ENCODE measurements at regions not wholly inside any gene's neighbourhood (a gene's known extent, or its start where the extent isn't known, plus 50 kb on each side); places are given as distances from the start of the nearest gene placed in this dataset.
"Not testable (repeated sequence)": the region's sequence is repeated elsewhere in the genome, so short reads cannot be mapped to it uniquely, and the experiment has no call there.

DNA sequence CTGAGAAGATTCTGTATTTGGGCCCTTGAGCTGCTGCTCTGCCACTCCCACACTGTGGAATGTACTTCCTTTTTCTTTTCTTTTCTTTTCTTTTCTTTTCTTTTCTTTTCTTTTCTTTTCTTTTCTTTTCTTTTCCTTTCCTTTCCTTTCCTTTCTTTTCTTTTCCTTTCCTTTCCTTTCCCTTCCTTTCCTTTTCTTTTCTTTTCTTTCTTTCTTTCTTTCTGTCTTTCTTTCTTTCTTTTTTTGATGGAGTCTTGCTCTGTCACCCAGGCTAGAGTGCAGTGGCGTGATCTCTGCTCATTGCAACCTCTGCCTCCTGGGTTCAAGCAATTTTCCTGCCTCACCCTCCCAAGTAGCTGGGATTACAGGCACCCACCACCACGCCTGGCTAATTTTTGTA lies 89.8 kb downstream of the DNAAF6 start:
- ATAC-seq; intact Hi-C loops (cut with micrococcal nuclease); DNase-seq: not testable (repeated sequence)

DNA sequence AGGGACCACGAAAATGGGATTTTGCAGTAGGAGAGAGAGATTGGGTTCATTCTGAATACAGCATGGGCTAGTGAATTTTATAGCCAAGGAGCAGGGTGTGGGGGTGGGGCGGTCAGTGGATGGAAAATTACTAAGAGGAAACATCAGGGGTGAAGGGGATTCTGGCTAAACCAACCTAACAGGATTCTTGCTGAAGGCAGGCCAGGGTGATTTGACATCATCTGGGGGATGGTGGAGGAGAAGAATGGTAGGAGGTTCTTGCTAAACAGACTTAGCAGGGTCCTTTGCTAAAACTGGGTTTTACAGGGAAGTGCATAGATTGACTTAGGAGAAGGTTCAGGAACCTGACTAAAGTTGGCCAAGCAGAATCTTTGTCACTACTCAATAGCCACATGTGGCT lies 91.9 kb downstream of the DNAAF6 start:
- no peak for ATAC-seq
- intact Hi-C loops (cut with micrococcal nuclease) = no loop called here
- no peak for DNase-seq

DNA sequence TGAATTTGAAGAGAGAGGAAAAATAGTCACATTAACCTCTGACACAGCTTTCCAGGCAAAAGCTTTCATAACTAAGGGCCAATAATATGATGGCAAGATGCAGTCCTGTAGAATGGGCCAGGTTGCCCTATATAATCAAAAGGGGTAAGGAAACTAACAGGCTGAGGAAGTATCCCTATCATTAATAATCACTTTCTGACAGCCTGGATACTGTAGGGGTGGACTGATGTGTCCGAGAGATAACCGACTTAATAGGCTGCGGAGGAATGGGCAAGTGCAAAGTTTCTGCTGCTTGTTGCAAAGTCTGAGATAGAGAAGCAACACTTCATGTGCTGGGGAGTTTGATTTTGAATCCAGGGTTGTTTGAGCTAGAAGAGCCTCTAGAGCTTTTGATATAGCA lies 94.8 kb downstream of the DNAAF6 start:
- ATAC-seq = no peak

DNA sequence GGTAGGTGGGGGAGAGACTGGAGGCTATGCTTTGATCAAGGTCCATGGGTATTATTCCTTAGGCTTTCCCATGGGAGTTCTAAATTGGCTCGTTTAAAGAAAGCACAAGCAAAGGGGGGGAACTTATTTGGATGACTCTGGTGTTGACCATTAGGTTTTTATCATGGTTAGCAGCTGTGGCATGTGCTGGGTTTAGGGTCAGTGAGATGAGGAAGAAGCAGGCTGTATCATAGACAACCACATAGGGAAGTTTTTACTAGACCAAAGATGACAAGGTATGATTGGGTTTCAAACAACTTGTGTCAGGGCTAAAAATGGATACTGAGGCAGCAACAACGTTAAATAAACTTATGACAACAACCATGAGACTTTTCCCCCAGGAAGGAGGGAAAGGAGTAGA lies 97.7 kb downstream of the DNAAF6 start:
- no peak for ATAC-seq
- intact Hi-C loops (cut with micrococcal nuclease) = no loop called here

More for the DNA sequence above, 94.8 kb downstream of the DNAAF6 start:
- no peak for DNase-seq
- intact Hi-C loops (cut with micrococcal nuclease) = no loop called here

DNA sequence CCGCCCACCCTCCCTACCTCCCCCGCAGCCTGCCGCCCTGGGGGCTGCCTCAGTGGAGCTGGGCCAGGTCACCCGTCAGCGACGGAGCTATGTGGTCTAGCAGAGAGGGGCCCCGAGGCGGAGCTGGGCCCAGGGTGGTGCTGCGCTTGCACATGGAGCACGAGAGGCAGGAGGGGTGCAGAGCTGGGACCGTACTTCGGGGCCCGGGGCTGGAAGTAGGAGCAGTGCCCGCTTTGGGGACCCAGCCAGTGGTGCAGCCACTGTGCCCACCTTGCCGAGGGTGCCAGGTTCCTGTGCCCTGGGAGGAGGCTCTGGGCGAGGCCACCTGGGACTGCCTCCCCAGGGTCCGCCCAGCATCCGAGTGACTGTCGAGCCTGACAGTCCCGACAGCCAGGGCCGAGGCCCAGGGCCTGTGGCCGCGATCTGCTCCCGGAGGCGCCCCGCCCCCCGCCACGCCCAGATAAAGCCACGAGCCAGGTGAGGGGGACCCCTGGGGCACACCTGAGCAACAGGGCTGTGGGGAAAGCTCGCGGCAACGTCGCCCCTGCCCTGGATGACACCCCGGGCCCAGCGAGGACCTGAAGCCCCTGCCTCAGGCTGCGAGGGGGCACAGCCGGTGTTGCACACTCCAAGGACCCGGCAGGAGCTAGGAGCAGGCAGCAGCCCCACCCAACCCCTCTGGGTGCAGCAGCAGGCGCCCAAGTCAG lies 117.5 kb downstream of the DNAAF6 start:
- no peak for DNase-seq
- intact Hi-C loops (cut with micrococcal nuclease) = no loop called here
- ATAC-seq = no peak

More for the DNA sequence above, 97.7 kb downstream of the DNAAF6 start:
- no peak for DNase-seq

DNA sequence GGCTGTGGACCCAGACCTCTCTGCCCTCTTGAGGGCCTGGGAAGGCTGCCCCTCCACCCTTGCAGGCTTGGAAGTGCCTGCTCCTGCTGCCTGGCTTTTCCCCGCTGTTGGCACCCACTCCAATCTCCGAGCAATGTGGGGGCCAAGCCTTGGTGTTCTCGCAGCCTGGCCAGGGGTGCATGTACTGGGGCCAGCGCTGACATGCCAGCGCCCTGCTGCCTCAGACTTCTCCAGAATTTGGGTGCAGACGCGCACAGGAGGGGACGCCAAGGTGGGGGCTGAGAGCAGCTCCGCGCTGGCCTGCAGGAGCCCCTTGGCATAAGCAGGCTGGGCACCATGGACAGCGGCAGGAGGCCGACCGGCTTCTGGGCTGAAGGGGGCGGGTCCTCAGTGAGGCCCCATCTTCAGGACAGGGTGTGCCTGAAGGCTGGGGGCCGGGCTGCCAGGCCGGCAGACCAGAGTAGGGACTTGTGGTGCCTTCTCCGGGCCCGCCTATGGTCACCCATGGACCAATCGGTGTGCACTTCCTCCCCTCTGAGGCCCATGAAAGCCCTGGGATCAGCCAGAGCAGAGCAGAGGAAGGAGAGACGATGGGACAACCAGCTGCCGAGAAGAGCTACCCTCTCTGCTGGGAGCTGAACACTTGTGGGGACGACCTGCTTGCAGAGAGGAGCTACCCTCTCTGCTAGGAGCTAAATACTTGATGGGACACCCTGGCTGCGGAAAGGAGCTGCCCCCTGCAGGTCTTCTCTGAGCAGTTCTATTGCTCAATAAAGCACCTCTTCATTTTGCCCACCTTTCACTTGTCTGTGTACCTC lies 118.3 kb downstream of the DNAAF6 start:
- peak; percentile 66 for ATAC-seq
- DNase-seq = peak; percentile 43
- intact Hi-C loops (cut with micrococcal nuclease) = no loop called here

DNA sequence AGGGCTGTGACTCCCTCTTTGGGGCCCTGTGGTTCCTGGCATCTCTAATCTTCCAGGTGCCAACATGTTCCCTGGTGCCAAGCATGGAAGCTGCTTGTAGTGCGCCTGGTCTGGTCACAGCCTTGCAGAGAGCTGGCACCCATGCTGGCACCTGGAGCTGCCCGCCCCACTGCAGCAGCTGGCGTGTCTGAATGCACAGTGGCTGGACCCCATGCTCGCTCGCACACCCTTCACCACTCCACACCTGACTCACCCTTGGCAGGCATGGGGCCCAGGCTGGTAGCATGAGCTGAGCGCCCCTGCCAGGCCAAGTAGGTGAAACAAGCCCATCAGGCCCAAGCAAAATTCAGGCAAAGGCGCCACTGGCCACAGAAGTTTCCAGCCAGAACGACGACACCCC lies 119.1 kb downstream of the DNAAF6 start:
- DNase-seq = no peak
- intact Hi-C loops (cut with micrococcal nuclease) = no loop called here
- no peak for ATAC-seq

DNA sequence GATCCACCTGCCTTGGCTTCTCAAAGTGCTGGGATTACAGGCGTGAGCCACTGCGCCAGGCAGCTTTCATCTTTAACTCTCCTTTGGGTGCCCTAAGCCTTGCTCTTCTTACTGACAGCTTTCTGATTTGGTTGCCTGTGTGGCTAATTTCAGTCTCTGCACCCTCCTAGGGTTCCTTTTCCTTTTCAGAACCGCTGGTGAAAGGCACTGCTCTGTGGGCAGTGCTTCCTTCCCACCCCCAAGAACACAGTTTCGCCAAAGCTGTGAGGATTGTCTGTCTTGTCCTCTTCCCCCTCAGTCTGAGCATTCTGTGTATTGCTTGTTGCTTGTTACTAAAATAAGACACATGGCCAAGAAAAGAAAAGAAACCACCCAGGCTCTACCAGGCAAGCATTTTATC lies 101.4 kb upstream of the FRMPD3 start:
- no peak for ATAC-seq
- intact Hi-C loops (cut with micrococcal nuclease) = no loop called here
- no peak for DNase-seq

DNA sequence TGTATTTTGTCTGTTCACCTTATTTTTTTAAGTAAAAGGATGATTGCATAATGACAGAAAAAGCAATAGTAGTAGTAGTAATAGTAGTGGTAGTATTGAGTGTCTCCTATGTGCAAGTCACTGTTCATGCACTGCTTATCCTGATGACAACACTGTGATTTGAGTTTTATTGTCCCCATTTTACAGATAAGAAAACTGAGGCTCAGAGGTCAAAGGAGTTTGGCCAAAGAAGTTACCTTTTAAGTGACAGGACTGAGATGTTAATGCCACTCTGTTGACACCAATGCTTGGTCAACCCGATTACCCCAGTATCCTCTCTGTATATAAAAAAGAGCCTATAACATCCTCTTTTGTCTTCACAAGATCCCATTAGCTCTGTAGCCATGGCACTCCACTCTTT lies 100.5 kb upstream of the FRMPD3 start:
- DNase-seq (no peak), ATAC-seq (no peak)
- intact Hi-C loops (cut with micrococcal nuclease) = no loop called here

DNA sequence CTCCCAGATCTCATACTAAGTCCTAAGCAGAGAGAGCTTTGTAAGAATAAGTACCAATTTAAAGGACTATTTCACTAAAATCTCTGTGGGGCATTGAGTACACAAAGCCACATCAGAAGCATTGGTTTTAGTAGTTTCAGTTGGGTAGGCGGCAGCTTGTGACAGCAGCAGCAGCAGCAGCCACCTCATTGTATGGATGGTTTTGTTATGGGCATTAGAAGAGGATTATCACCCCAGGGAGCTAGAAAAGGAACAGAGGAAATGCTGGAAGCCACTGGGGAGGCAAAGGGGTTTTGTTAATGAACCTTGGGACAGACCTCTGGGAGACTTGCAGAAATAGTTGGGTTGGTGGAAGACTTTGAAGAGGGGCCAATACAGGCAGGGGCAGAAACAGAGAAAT lies 93.9 kb upstream of the FRMPD3 start:
- no peak for ATAC-seq
- intact Hi-C loops (cut with micrococcal nuclease) = no loop called here
- DNase-seq = no peak

DNA sequence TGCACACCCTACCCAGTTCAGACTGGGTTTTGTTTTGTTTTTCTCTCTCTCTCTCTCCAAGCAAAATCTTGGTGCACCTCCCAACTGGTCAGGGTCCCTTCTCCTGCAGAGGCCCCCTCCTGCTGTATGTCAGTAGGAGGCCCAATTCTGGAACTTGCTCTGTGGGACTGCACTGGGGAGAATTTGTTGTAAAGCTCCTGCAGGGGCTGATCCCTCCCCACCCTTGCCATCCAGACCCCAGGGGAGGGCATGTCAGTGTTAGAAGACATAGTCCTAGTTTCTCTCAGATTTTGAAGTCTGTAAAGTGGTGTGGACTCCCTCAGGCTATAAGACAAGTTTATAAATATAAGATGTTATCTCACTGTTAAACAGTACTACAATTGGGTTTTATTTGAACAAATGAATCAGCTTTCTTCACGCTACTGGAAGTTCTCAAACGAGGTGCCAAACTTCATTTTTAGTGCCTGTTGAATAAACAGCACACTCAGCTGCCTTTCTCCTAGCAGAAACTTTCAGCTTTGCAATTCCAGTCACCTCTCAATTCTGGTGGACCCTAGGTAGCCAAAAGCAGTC lies 88.6 kb upstream of the FRMPD3 start:
- ATAC-seq = no peak
- intact Hi-C loops (cut with micrococcal nuclease) = no loop called here
- DNase-seq = no peak

DNA sequence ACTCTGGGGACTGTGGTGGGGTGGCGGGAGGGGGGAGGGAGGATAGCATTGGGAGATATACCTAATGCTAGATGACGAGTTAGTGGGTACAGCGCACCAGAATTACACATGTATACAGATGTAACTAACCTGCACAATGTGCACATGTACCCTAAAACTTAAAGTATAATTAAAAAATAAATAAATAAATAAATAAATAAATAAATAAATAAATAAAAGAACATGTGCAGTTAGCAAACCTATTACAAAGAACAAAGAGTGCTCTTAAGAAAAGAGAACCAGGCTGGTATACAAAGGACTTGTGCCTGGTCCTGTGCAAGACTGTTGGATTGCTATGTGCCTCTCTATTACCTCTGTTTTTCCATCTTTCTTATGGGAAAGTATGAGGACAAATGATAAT lies 79.3 kb upstream of the FRMPD3 start:
- DNase-seq; intact Hi-C loops (cut with micrococcal nuclease); ATAC-seq: not testable (repeated sequence)

DNA sequence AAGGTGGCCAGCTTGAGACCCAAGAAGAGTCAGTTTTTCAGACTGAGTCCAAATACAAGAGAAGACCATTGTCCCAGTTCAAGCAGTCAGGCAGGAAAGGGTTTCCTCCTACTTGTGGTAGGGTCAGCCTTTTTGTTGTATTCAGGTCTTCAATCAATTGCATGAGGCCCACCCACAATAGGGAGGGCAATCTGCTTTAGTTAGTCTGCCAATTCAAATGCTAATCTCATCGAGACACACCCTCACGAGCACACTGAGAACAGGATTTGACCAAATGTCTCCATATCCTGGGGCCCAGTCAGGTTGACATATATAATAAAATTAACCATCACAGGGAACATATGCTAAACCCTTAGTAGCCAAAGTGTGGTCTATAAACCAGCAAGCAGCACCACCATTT lies 75.3 kb upstream of the FRMPD3 start:
- no peak for ATAC-seq
- intact Hi-C loops (cut with micrococcal nuclease) = no loop called here
- no peak for DNase-seq

DNA sequence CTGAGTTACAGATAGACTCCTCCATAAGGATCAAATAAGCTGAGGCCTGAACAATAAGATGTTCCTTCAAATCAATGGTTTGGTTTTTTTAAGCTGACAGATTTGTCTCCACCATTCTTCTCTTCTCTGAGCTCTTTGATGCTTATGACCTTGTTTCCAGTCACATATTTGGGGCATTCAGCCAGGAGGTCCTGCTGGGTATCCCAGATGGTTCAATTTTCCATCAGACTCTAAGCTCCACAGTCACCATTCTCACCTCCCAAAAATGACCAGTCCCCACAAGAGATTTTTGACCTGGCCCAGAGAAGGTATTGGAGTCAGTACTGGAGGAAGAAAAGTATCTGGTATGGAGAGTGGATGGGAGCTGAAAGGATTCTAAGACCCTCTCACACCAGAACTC lies 74.6 kb upstream of the FRMPD3 start:
- intact Hi-C loops (cut with micrococcal nuclease) = no loop called here
- ATAC-seq (no peak), DNase-seq (no peak)

DNA sequence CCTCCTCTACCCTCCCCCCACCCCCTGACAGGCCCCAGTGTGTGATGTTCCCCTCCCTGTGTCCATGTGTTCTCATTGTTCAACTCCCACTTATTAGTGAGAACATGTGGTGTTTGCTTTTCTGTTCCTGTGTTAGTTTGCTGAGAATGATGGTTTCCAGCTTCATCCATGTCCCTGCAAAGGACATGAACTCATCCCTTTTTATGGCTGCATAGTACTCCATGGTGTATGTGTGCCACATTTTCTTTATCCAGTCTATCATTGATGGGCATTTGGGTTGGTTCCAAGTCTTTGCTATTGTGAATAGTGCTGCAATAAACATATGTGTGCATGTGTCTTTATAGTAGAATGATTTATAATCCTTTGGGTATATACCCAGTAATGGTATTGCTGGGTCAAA lies 73.3 kb upstream of the FRMPD3 start:
- DNase-seq; intact Hi-C loops (cut with micrococcal nuclease); ATAC-seq: not testable (repeated sequence)

DNA sequence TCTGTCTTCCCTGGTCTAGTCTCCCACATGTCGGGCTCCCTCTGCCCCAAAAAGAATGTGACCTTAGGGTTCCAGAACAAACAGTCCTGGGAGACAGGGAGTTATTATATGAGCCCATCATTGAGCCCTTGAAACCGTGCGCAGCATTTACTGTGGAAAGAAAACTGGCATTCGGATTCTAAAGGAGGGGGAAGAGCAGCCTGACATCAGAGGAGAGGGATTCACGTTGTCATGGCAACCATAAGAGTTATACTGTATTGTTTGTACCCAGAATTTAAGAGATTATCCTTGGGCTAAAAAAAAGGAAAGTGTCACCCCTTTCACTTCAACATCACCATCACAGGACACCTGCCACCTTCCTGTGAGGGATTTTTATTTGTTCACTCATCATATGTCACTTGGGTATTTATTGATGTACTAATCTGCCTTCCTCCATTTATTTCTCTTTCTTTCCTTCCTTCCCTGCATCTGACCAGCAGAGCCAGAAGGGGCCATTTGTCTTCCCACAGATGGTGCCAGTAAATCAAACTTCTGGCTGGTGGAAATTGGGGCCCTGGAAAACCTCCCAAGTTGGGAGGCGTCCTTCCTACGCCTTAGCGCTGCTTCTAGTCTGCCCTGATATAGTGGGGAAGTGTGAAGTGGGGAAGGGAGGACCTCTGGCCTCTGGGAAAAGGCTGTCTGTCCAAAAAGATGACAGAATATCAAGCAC lies 64.9 kb upstream of the FRMPD3 start:
- intact Hi-C loops (cut with micrococcal nuclease) = no loop called here
- ATAC-seq (no peak), DNase-seq (no peak)

DNA sequence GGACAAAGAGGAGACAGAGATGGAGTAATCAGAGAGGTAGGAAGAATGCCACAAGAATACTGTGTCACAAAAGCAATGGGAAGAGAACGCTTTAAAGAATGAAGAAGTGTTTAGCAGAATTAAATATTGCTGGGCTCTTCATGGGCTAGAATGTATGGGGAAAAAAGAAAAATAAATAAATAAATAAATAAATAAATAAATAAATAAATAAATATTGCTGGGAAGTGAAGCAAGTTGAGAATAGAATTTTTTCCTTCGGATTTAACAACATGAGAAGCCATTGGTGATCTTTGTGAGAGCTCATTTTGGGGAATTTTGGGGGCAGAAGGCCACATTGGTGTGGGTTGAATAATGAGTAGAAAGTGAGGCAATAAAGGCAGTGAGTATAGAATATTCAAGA lies 59.7 kb upstream of the FRMPD3 start:
- intact Hi-C loops (cut with micrococcal nuclease) = no loop called here
- ATAC-seq (no peak), DNase-seq (no peak)

DNA sequence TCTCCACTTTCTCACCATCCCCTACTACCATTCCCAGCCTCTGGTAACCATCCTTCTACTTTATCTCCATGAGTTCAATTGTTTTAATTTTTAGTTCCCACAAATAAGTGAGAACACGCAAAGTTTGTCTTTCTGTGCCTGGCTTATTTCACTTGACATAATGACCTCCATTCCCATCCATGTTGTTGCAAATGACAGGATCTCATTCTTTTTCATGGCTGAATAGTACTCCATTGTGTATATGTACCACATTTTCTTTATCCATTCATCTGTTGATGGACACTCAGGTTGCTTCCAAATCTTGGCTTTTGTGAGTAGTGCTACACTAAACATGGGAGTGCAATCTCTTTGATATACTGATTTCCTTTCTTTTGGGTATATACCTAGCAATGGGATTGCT lies 55.8 kb upstream of the FRMPD3 start:
- intact Hi-C loops (cut with micrococcal nuclease); ATAC-seq; DNase-seq: not testable (repeated sequence)

DNA sequence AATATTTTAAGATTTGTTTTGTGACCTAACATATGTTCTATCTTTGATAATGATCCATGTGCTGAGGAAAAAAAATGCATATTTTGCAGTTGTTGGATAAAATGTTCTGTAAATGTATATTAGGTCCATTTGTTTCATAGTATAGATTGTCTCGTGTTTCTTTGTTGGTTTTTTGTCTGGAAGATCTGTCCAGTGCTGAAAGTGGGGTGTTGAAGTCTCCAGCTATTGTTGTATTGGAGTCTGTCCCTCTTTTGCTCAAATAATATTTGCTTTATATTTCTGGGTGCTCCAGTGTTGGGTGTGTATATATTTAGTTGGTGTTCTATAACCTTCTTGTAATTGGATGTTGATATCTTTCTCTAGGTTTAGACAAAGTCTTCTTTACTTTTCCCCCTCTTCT lies 53.2 kb upstream of the FRMPD3 start:
- ATAC-seq (no peak), DNase-seq (no peak)
- intact Hi-C loops (cut with micrococcal nuclease) = no loop called here

DNA sequence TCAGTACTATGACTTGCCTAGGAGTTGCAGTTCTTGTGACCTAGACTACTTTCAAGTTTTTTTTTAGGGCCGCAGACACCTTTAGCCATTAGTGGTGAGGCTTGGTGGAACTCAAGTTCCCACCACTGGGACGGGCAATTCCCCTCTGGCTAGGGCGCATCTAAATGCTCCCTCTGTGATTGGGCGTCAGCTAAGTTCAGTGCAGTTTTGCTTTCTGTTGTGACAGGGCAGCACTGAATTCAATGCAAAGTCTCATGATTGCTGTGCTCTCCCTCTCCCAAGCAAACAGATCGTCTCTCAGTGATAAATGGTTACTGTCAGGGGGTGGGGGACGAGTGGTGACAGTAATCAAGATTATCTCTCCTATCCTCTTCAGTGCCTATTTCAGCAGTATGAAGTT lies 52.7 kb upstream of the FRMPD3 start:
- intact Hi-C loops (cut with micrococcal nuclease) = no loop called here
- DNase-seq = no peak
- no peak for ATAC-seq

All from left ventricle myocardium superior (tissue), 1 donor.